GM18519 (cell line): ENCODE measurements at regions not wholly inside any gene's neighbourhood (a gene's known extent, or its start where the extent isn't known, plus 50 kb on each side); places are given as distances from the start of the nearest gene placed in this dataset.
A peak's percentile ranks its signal among the peaks of the same experiment; 100 is the strongest.
"Not testable (repeated sequence)": the region's sequence is repeated elsewhere in the genome, so short reads cannot be mapped to it uniquely, and the experiment has no call there.

Experiments used
- ATAC-seq: cut with Tn5 transposase; IDR thresholded peaks from one replicate; pipeline ENCODE4 v1.9.1; 2021; ENCODE audit warnings: mild to moderate bottlenecking, moderate library complexity; ENCODE audit not compliant: unreplicated experiment, low FRiP score

GRCh38 chr2:19000776-19001175 is 357.6 kb downstream of the OSR1 start:
- ATAC-seq: no peak

GRCh38 chr2:18999198-18999597 is 359.2 kb downstream of the OSR1 start:
- ATAC-seq: no peak

- no peak for ATAC-seq
These were observed 359.9 kb downstream of the OSR1 start for GRCh38 chr2:18998491-18998890.

- no peak for ATAC-seq
These were observed 364.6 kb downstream of the OSR1 start for GRCh38 chr2:18993756-18994338.

GRCh38 chr2:18991177-18992168 is 366.9 kb downstream of the OSR1 start:
- ATAC-seq: no peak

GRCh38 chr2:18988631-18989232 is 369.7 kb downstream of the OSR1 start:
- no peak for ATAC-seq

GRCh38 chr2:18987592-18988073 is 370.8 kb downstream of the OSR1 start:
- no peak for ATAC-seq

- no peak for ATAC-seq
These were observed 371.4 kb downstream of the OSR1 start for GRCh38 chr2:18987016-18987415.

GRCh38 chr2:18986046-18986445 is 372.4 kb downstream of the OSR1 start:
- no peak for ATAC-seq

- ATAC-seq: no peak
These were observed 377.5 kb downstream of the OSR1 start for GRCh38 chr2:18980786-18981430.

- ATAC-seq: no peak
These were observed 378.2 kb downstream of the OSR1 start for GRCh38 chr2:18980104-18980785.

GRCh38 chr2:18977409-18977808 is 381.0 kb downstream of the OSR1 start:
- no peak for ATAC-seq

GRCh38 chr2:18976168-18976961 is 382.1 kb downstream of the OSR1 start:
- peak; percentile 96 for ATAC-seq

- ATAC-seq: no peak
These were observed 382.8 kb downstream of the OSR1 start for GRCh38 chr2:18975506-18976167.

- ATAC-seq: no peak
These were observed 382.3 kb upstream of the NT5C1B start for GRCh38 chr2:18971628-18972027.

- no peak for ATAC-seq
These were observed 381.7 kb upstream of the NT5C1B start for GRCh38 chr2:18971069-18971378.

- ATAC-seq: no peak
These were observed 376.8 kb upstream of the NT5C1B start for GRCh38 chr2:18966131-18966530.

- not testable (repeated sequence) for ATAC-seq
These were observed 374.4 kb upstream of the NT5C1B start for GRCh38 chr2:18963739-18964256.

GRCh38 chr2:18961991-18962421 is 372.6 kb upstream of the NT5C1B start:
- no peak for ATAC-seq
